Urinary bladder (tissue), 3 donors: ENCODE measurements at regions not wholly inside any gene's neighbourhood (a gene's known extent, or its start where the extent isn't known, plus 50 kb on each side); places are given as distances from the start of the nearest gene placed in this dataset.

Source experiments
- DNase-seq: peaks from one replicate; pipeline ENCODE4 v3.0.0-alpha.2; 2015; ENCODE audit errors: extremely low spot score
- H3K27ac ChIP-seq: one replicate; pipeline ENCODE4 v1.5.1; 2013; ENCODE audit warnings: low read depth, mild to moderate bottlenecking, moderate library complexity
- H3K36me3 ChIP-seq: one replicate; pipeline ENCODE4 v1.6.1; 2013; ENCODE audit warnings: mild to moderate bottlenecking, moderate library complexity; ENCODE audit not compliant: insufficient read depth
- H3K4me1 ChIP-seq: one replicate; pipeline ENCODE4 v1.6.1; 2013; ENCODE audit warnings: mild to moderate bottlenecking, moderate library complexity; ENCODE audit not compliant: insufficient read depth
- H3K4me3 ChIP-seq: one replicate; pipeline ENCODE4 v1.5.1; 2013; ENCODE audit warnings: low read depth, low read length
- WGBS: extraction: QIAGEN DNeasy Blood & Tissue Kit; methylation state at CpG from one replicate; pipeline ENCODE4 v1.1.7; 2013; 5-methylcytosine and 5-hydroxymethylcytosine counted together
- donor health status: healthy with polysubstance abuse.
- donor health status: healthy.

DNA sequence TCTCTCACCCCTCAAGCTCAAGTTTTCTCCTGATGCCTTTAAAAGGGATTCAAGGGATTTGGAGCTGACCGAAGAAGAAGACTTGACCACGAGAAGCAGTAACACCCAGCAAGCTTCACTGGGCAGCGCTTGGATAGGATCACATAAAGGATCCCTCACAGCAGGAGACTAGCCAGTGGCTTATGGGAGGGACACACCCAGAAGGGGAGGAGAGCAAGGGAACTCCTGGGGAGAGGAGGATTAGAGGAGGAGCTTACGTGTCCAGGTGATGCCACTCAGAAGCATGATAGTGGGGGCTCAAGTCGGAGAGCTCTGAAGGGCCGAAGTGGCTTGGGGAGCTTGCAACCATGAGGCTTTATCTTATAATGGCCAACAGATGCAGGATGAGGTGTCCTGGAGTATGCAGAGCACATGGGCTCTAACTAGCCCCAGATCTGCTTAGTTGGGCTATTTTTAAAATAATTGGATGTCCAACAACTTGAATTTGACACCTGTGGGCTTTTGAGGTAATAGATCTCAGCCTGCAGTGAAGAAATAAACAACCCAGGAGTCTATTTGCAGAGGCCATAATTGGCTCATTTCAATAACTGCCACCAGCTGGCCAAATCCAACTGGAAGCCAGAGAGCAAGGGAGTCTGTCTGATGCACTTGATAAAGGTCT lies 137.9 kb upstream of the EXOC2 start:
- Histone ChIP-seq H3K36me3 (no peaks in the 10 kb centered on the region), H3K27ac (no peak overlapping the region), H3K4me1 (peaks cover 2% of the 10 kb centered on the region), H3K4me3 (no peak overlapping the region)
- 78% methylated on average over 6 of the region's 6 CpGs for WGBS
- DNase-seq: no peak

DNA sequence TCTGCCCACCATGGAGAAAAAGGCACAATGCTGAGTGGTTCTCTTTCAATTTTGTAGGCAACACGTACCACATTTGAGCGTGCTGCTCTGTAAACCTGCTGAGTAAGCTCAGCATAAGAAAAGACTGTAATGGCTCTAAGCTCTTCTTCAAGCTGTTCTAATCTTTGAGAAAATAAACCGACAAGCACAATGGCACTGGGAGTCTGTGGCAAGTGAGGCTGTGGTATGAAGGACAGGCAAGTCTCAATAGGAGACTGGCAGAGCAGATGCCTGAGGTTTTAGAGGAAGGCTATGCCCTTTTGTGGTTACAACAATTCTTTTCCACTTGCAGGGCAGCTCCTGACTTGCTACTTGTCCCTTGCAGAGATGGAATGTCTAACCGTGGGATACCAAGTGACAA lies 136.7 kb upstream of the EXOC2 start:
- WGBS: 52% methylated on average over 4 of the region's 4 CpGs
- no peaks in the 10 kb centered on the region for H3K36me3 ChIP-seq
- H3K4me3 ChIP-seq: no peak overlapping the region
- no peaks in the 10 kb centered on the region for H3K4me1 ChIP-seq
- H3K27ac ChIP-seq: no peak overlapping the region
- no peak for DNase-seq

DNA sequence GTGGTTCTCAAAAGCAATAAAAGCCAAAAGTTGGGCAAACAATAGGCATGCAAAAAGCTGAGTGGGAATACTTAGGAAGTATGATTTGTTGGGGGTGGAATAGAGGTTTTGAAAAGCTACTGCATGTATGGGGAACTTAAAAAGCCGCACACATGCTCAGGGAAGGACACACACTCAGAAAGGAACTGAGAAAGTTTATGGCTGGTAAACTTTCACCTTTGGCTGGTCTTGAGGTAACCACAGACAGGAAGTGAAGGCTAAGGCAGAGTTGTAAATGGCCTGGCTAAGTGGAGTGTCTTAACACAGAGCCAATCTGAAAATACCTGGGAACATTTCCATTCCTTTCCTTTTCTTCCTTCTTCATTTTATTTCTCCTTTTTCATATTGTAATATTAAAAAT lies 134.5 kb upstream of the EXOC2 start:
- DNase-seq: no peak
- 95% methylated on average over 1 of the region's 1 CpG for WGBS
- no peaks in the 10 kb centered on the region for H3K4me1 ChIP-seq
- H3K4me3 ChIP-seq: no peak overlapping the region
- H3K36me3 ChIP-seq: no peaks in the 10 kb centered on the region
- H3K27ac ChIP-seq: no peak overlapping the region

DNA sequence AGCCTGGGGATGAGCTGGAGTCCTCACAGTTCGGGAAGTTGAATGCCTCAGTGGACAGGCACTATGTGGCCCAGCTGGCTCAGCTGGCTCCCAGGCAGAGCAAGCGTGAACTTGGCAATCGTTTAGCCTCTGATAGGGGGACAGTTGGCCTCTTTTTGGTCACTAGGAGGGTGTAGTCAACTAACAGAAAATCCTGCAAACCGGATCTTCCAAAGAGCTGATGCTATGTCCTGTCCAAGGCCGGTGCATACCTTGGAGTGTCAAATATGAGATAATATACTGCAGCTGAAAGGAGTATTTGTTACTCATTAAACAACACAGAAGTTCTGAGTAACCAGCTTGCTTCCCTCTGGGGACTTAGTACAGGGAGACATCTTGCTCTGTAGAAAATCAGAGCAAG lies 126.2 kb upstream of the EXOC2 start:
- Histone ChIP-seq H3K27ac (no peak overlapping the region), H3K4me3 (no peak overlapping the region), H3K36me3 (no peaks in the 10 kb centered on the region), H3K4me1 (no peaks in the 10 kb centered on the region)
- no peak for DNase-seq
- WGBS: 48% methylated on average over 5 of the region's 5 CpGs

DNA sequence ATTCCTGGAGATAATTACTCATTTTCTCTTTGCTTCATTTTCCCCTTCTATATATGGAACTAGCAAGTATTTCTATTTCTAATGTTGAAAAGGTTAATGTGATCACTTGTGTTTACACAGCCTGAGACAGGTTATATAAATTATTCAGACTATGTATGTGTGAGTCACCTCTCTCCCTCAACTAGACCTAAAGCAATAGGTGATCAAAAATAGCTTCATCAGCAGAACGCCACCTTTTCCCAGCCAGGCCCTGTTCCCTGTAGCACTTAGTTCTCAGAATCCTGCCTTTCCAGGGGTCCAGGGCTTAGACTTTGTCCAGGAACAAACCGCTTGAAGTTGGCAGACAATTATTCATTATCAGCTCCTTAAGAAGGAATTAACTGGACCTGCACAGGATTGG lies 125.3 kb upstream of the EXOC2 start:
- no peaks in the 10 kb centered on the region for H3K4me1 ChIP-seq
- H3K27ac ChIP-seq: no peak overlapping the region
- DNase-seq: no peak
- H3K4me3 ChIP-seq: no peak overlapping the region
- no peaks in the 10 kb centered on the region for H3K36me3 ChIP-seq
- 75% methylated on average over 2 of the region's 2 CpGs for WGBS

DNA sequence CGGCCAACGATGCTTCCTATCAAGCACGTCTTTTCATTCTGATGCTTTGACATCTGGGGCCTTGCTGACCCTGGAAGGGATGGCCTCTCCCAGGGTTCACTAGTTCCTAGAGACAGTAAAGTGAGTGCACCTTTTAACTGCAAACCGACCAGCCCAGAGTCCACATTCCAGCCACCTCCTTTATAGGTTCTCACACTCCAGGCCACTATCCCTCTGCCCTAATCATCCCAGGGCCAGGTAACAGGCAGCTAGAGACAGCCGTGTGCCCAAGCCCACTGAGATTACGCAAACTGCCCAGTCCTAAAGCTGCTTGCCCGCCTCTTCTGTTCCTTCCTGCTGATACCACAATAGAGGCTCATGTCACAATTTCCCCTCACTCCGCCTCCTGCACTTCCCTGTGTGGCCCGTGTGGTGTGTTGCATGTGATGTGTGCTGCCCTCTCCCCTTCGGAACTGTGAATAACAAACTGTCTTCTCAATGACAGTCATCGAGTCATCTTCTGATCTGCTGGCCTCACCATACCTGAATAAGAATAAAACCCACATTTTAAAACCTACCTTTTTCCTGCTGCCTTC lies 123.7 kb upstream of the EXOC2 start:
- H3K27ac ChIP-seq: no peak overlapping the region
- DNase-seq: no peak
- H3K4me3 ChIP-seq: no peak overlapping the region
- H3K4me1 ChIP-seq: no peaks in the 10 kb centered on the region
- no peaks in the 10 kb centered on the region for H3K36me3 ChIP-seq
- WGBS: 70% methylated on average over 11 of the region's 11 CpGs

DNA sequence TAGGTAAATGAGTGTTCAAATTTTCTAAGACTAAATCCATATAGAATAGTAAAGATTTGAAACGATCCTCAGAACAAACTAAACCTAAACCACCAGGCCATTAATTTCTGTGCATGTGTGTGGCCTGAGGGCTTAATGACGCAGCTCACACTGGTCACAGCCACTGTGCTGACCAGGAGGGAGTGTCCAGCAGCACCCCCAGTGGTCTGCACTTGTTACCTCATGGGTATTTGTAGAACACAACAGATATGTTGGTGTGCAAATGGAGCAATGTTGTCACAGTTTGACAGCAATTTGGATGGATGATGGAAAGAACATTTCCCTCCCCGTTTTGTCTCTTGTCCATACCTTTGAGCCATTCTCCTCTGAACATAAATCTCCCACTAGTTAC lies 122.4 kb upstream of the EXOC2 start:
- Histone ChIP-seq H3K4me3 (no peak overlapping the region), H3K27ac (no peak overlapping the region), H3K36me3 (no peaks in the 10 kb centered on the region), H3K4me1 (no peaks in the 10 kb centered on the region)
- no peak for DNase-seq
- WGBS: 78% methylated on average over 3 of the region's 3 CpGs

DNA sequence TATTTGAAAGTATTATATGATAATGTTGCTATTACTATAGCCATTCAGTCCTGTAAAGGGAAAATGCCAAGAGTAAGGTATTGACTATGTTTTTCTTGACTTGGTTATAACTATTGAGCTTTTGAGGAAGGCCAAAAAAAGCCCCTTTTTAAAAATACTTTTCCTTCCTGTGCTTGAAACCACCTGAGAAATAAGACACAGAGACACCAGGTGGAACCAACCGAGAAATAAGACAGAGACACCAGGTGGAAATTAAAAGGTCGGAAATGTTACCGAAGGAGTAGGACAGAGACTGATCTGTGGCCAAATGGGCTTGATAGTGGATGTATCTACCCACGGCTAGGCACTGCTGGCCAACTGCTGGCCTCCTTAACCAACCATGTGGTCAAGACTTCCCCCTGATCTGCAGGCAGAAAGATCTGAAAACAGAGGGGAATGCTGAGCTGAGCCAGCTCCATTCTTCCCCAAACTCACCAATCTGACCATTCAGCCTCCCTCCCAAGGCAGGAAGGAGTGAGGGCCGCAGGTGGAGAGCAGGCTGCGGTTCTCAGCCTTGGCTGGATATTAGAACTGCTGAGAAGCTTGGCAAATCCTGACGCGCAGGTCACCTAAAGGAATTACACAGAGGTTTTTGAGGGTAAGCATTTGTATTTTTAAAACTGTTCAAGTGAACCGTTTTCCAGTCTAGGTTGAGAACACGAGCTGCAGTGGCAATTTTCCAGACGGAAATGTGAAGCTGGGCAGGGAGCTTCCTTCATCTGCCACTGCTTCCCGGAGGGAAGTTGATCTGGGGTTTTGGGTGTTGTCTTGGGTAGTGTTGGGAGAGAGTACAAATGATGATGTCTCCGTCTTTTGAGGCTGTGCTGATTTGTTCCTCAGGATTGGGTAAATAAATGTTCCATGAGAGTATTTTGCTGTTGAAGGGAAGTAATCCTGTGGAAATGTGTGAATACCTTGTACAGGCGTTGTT lies 121.7 kb upstream of the EXOC2 start:
- no peak for DNase-seq
- WGBS: 81% methylated on average over 14 of the region's 14 CpGs
- no peak overlapping the region for H3K27ac ChIP-seq
- no peaks in the 10 kb centered on the region for H3K36me3 ChIP-seq
- no peak overlapping the region for H3K4me3 ChIP-seq
- H3K4me1 ChIP-seq: no peaks in the 10 kb centered on the region

DNA sequence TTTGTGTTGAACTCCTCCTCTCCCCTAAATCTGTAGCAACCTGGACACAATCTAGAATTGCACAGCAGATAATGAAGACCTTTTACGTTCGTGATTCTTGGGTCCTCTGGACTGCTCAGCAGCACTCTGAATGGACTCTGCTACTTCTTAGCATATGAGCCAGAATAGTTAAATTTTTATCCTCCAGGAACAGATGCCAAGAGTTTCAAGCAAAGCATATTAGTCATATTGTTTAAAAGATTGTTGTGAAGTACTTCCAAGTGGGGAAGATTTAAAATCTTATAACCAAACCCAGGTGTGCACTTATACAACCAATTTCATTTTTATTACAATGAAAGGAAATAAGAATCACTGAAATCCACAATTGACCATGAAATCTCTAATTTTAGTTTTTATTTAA lies 118.9 kb upstream of the EXOC2 start:
- H3K4me1 ChIP-seq: no peaks in the 10 kb centered on the region
- no peak for DNase-seq
- no peak overlapping the region for H3K27ac ChIP-seq
- WGBS: 36% methylated on average over 2 of the region's 2 CpGs
- no peaks in the 10 kb centered on the region for H3K36me3 ChIP-seq
- no peak overlapping the region for H3K4me3 ChIP-seq

DNA sequence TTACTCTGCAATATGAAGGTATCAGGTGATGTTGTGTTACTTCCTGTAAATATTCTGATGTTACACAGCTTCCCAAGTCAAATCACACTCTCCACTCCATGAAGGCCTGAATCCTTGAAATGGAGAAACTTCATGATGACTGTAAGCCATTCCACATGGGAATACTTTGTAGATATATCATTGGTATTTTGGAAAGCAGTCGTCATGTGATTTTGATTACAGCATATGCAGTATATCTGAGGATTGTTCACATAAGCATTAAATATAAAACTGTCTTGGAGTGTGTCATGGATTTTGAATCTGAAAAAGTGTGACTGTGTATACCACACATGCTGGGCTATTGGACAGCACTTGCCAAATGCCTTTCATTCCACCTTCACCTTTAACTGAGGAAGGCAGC lies 118.3 kb upstream of the EXOC2 start:
- Histone ChIP-seq H3K4me3 (no peak overlapping the region), H3K36me3 (no peaks in the 10 kb centered on the region), H3K27ac (no peak overlapping the region), H3K4me1 (no peaks in the 10 kb centered on the region)
- WGBS: 75% methylated on average over 1 of the region's 1 CpG
- DNase-seq: no peak

DNA sequence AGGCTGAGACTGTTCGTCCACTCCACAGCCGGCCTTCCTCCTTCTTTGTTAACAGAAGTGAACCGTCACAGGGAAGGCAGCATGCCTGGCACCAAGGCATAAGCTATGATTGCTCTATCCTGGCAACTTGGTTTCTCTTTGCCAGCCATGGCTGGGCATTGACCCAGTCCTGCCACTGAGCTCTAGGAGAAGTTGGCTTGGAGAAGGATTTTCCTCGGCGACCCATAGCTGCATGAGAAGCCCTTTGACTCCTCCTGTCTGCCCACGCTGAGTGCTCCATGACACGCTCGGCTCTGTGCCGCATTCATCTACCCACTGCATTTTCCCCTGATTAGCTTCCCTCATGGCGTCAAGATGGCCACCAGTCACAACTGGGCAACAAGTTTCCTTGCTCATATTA lies 111.8 kb upstream of the EXOC2 start:
- H3K36me3 ChIP-seq: no peaks in the 10 kb centered on the region
- 98% methylated on average over 10 of the region's 10 CpGs for WGBS
- H3K27ac ChIP-seq: no peak overlapping the region
- no peak overlapping the region for H3K4me3 ChIP-seq
- no peaks in the 10 kb centered on the region for H3K4me1 ChIP-seq
- no peak for DNase-seq

DNA sequence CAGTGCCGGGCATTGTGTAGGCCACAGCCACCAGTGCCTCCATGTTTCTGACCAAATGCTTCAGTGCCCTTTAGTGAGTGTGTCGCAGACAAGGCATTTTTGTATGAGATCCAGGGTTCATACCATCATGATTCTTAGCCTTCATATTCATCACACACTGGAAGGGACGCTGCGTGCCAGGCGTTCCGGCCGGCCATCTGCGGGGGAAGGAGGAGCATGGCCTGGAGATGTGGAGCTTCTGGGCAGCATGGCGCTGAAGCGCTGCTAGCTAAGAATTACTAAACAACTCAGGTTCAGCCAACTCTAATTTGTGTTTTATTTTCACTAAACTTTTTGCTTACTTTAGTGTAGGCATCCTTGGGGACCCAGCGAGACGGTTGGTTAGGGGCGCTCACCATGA lies 111.4 kb upstream of the EXOC2 start:
- Histone ChIP-seq H3K36me3 (no peaks in the 10 kb centered on the region), H3K27ac (no peak overlapping the region), H3K4me3 (no peak overlapping the region), H3K4me1 (no peaks in the 10 kb centered on the region)
- no peak for DNase-seq
- 94% methylated on average over 13 of the region's 13 CpGs for WGBS

DNA sequence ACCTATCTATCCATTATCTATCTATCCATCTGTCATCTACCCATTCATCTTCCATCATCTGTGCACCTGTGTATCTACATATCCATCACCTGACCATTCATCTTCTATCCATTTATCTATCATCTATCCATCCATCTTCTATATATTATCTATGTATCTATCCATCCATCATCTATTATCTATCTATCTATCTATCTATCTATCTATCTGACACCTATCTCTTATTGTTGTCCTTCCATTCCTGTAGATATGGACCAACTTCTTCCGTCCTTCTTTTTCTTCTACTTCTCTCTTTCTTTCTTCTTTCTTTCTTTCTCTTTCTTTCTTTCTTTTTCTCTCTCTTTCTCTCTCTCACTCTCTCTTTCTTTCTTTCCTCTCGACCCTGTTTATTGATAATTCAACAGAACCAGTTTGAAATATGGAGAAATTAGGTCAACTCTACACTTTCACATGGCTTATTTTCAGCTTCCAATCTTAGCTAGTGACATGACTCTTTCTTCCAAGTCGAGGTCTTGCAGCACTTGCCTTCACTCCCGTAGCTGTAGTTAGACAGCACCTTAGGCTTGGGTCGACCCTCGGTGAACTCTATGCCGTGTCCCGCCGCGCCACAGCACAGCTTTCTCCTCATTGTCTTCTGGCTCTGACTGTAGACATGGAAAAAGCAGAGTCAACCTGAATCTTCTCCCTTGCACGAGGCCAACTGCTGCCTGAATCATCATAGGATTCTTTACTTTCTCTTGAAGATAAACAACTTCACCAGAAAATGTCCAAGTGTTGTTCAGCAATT lies 110.4 kb upstream of the EXOC2 start:
- WGBS: 87% methylated on average over 11 of the region's 11 CpGs
- DNase-seq: no peak

More for the DNA sequence above, 110.4 kb upstream of the EXOC2 start:
- Histone ChIP-seq H3K4me3 (no peak overlapping the region), H3K4me1 (no peaks in the 10 kb centered on the region), H3K36me3 (no peaks in the 10 kb centered on the region), H3K27ac (no peak overlapping the region)
